ENCODE measurements at regions not wholly inside any gene's neighbourhood (a gene's known extent, or its start where the extent isn't known, plus 50 kb on each side); places are given as distances from the start of the nearest gene placed in this dataset.

GRCh38 chr3:194756791-194757325 lies 71.2 kb downstream of the FAM43A start:
- no peaks in the 10 kb centered on the region for H3K4me1 Mint-ChIP-seq
- DNase-seq = peak in 1 of 10 donors; percentile 31
- peaks cover 0 to 31% (median 9%) of the 10 kb centered on the region in 5 donors for H3K27me3 Mint-ChIP-seq
- ATAC-seq = no peak
- POLR2A ChIA-PET = no interaction called here
- H3K4me3 Mint-ChIP-seq = no peak overlapping the region
- no peaks in the 10 kb centered on the region for H3K36me3 Mint-ChIP-seq
- H3K27ac Mint-ChIP-seq = no peak overlapping the region
- H3K9me3 Mint-ChIP-seq = no peaks in the 10 kb centered on the region

GRCh38 chr3:194757647-194758061 lies 72.0 kb downstream of the FAM43A start:
- no peak for ATAC-seq
- H3K36me3 Mint-ChIP-seq = no peaks in the 10 kb centered on the region

DNA sequence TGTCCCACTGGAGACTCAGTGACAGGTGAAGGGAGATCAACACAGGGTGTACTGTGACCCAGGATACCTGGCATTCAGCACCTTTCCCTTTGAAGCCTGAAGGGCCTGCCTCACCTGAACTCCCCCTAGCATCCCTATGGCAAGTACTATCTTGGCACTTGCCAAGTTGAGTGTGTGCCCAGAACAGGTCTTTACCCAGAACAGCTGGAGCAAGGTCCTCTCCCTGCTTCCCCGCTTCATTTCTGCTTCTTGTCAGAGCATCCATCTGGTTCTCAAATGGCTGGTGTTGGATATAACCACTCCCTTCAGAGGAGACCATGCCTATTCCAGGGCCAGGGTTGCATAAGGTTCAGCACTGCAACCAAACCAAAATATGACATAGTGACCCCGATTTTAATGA lies 73.0 kb downstream of the FAM43A start:
- Mint-ChIP-seq H3K4me3 (no peak overlapping the region), H3K9me3 (no peaks in the 10 kb centered on the region), H3K27ac (no peak overlapping the region), H3K27me3 (peaks cover 0 to 32% (median 9%) of the 10 kb centered on the region in 5 donors), H3K4me1 (no peaks in the 10 kb centered on the region), H3K36me3 (no peaks in the 10 kb centered on the region)
- ATAC-seq = no peak
- DNase-seq = peak in 1 of 10 donors; percentile 51
- POLR2A ChIA-PET = no interaction called here

More at GRCh38 chr3:194757647-194758061, 72.0 kb downstream of the FAM43A start:
- Mint-ChIP-seq H3K4me1 (no peaks in the 10 kb centered on the region), H3K9me3 (no peaks in the 10 kb centered on the region), H3K4me3 (no peak overlapping the region), H3K27me3 (peaks cover 0 to 32% (median 9%) of the 10 kb centered on the region in 5 donors), H3K27ac (no peak overlapping the region)
- POLR2A ChIA-PET = no interaction called here
- no peak for DNase-seq

GRCh38 chr3:194760494-194761137 lies 74.9 kb downstream of the FAM43A start:
- Mint-ChIP-seq H3K4me3 (no peak overlapping the region), H3K4me1 (no peaks in the 10 kb centered on the region), H3K36me3 (no peaks in the 10 kb centered on the region), H3K27me3 (peaks cover 1 to 32% (median 9%) of the 10 kb centered on the region in 5 donors), H3K27ac (no peak overlapping the region), H3K9me3 (no peaks in the 10 kb centered on the region)
- ATAC-seq = no peak
- no peak for DNase-seq
- POLR2A ChIA-PET = no interaction called here

GRCh38 chr3:194761384-194761783 lies 75.7 kb downstream of the FAM43A start:
- H3K4me3 Mint-ChIP-seq = no peak overlapping the region
- DNase-seq (peak in 1 of 10 donors; percentile 13), ATAC-seq (no peak)
- no peaks in the 10 kb centered on the region for H3K4me1 Mint-ChIP-seq
- no peaks in the 10 kb centered on the region for H3K9me3 Mint-ChIP-seq
- POLR2A ChIA-PET = no interaction called here
- no peak overlapping the region for H3K27ac Mint-ChIP-seq
- H3K27me3 Mint-ChIP-seq = peaks cover 1 to 32% (median 9%) of the 10 kb centered on the region in 5 donors
- no peaks in the 10 kb centered on the region for H3K36me3 Mint-ChIP-seq

GRCh38 chr3:194766845-194767244 lies 81.2 kb downstream of the FAM43A start:
- Mint-ChIP-seq H3K36me3 (no peaks in the 10 kb centered on the region), H3K4me1 (peaks cover 10 to 37% (median 20%) of the 10 kb centered on the region in 4 donors), H3K27me3 (peaks cover 0 to 6% (median 1%) of the 10 kb centered on the region in 5 donors), H3K27ac (peak overlapping the region in 2 of 10 donors; percentile 52 to 62), H3K4me3 (peak overlapping the region in 1 of 10 donors; percentile 21), H3K9me3 (no peaks in the 10 kb centered on the region)
- ATAC-seq (no peak), DNase-seq (no peak)
- POLR2A ChIA-PET = no interaction called here

GRCh38 chr3:194767446-194768207 lies 81.9 kb downstream of the FAM43A start:
- POLR2A ChIA-PET = no interaction called here
- peaks cover 10 to 37% (median 20%) of the 10 kb centered on the region in 4 donors for H3K4me1 Mint-ChIP-seq
- DNase-seq = no peak
- H3K27me3 Mint-ChIP-seq = peaks cover 0 to 6% (median 1%) of the 10 kb centered on the region in 5 donors
- ATAC-seq = no peak
- no peaks in the 10 kb centered on the region for H3K36me3 Mint-ChIP-seq
- peak overlapping the region in 9 of 10 donors; percentile 14 to 93 (median 78) for H3K27ac Mint-ChIP-seq
- H3K9me3 Mint-ChIP-seq = no peaks in the 10 kb centered on the region
- peak overlapping the region in 3 of 10 donors; percentile 28 to 84 (median 53) for H3K4me3 Mint-ChIP-seq

DNA sequence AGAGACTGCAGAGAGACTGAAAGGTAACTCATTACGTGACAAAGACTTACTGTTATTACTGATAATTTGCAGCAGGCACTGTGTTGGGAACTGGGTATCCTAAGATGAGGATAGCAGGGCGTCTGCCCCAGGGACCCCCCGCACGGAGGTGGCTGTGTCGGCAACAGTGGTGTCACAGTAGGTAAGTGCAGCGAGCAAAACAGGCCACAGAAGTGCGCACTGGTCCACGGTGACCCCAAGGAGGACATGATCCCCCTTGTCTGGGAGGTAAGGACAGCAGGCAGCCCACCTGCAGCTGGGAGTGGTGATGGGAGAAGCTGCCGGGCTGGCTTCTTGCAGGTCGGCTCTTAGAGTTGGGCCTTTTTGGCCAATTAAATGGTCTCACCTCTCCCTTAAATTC lies 82.9 kb downstream of the FAM43A start:
- Mint-ChIP-seq H3K36me3 (no peaks in the 10 kb centered on the region), H3K4me1 (peaks cover 12 to 37% (median 20%) of the 10 kb centered on the region in 4 donors), H3K4me3 (peak overlapping the region; percentile 82 to 94 (median 88)), H3K27me3 (peaks cover 0 to 12% (median 4%) of the 10 kb centered on the region in 5 donors), H3K9me3 (no peaks in the 10 kb centered on the region), H3K27ac (peak overlapping the region; percentile 56 to 98 (median 93))
- POLR2A ChIA-PET = interaction anchor here (1.3 to 1.9 kb wide), 3 partner anchors 81 to 371 kb away, joined by 3 to 9 read pairs (median 8); partner anchors contain the start of gene LSG1
- no peak for ATAC-seq
- peak in 2 of 10 donors; percentile 4 to 15 for DNase-seq

- Mint-ChIP-seq H3K9me3 (no peaks in the 10 kb centered on the region), H3K36me3 (no peaks in the 10 kb centered on the region), H3K27me3 (peaks cover 0 to 14% (median 4%) of the 10 kb centered on the region in 5 donors), H3K27ac (peak overlapping the region; percentile 56 to 98 (median 93)), H3K4me3 (peak overlapping the region; percentile 82 to 94 (median 88)), H3K4me1 (peaks cover 12 to 37% (median 20%) of the 10 kb centered on the region in 4 donors)
- ATAC-seq (peak; percentile 95), DNase-seq (peak; percentile 76 to 98 (median 92))
- POLR2A ChIA-PET = interaction anchor here (1.3 to 1.9 kb wide), 3 partner anchors 82 to 372 kb away, joined by 3 to 9 read pairs (median 8); partner anchors contain the start of gene LSG1
Observed at GRCh38 chr3:194769020-194769643, 83.4 kb downstream of the FAM43A start.

- Mint-ChIP-seq H3K27ac (no peak overlapping the region), H3K9me3 (no peaks in the 10 kb centered on the region)
Observed at GRCh38 chr3:194772241-194773000, 86.7 kb downstream of the FAM43A start.

GRCh38 chr3:194773216-194773615 lies 87.5 kb downstream of the FAM43A start:
- DNase-seq = no peak
- POLR2A ChIA-PET = no interaction called here
- no peaks in the 10 kb centered on the region for H3K36me3 Mint-ChIP-seq
- peaks cover 10 to 23% (median 17%) of the 10 kb centered on the region in 5 donors for H3K27me3 Mint-ChIP-seq
- H3K4me3 Mint-ChIP-seq = no peak overlapping the region
- no peaks in the 10 kb centered on the region for H3K9me3 Mint-ChIP-seq
- H3K27ac Mint-ChIP-seq = no peak overlapping the region
- peaks cover 10 to 20% (median 16%) of the 10 kb centered on the region in 4 donors for H3K4me1 Mint-ChIP-seq
- no peak for ATAC-seq

More at GRCh38 chr3:194772241-194773000, 86.7 kb downstream of the FAM43A start:
- ATAC-seq = no peak
- Mint-ChIP-seq H3K4me3 (no peak overlapping the region), H3K36me3 (no peaks in the 10 kb centered on the region), H3K27me3 (peaks cover 10 to 23% (median 11%) of the 10 kb centered on the region in 5 donors), H3K4me1 (peaks cover 12 to 28% (median 20%) of the 10 kb centered on the region in 4 donors)
- no peak for DNase-seq
- POLR2A ChIA-PET = no interaction called here

Data from naive thymus-derived CD8-positive, alpha-beta T cell (primary cell).